ENCODE measurements at regions not wholly inside any gene's neighbourhood (a gene's known extent, or its start where the extent isn't known, plus 50 kb on each side); places are given as distances from the start of the nearest gene placed in this dataset.

- Histone ChIP-seq H3K4me3 (no peak overlapping the region), H3K9me3 (no peaks in the 10 kb centered on the region), H3K4me1 (replicated peaks) (no peaks in the 10 kb centered on the region), H3K27ac (no peak overlapping the region), H3K36me3 (no peaks in the 10 kb centered on the region), H3K27me3 (replicated peaks; ENCODE audit: insufficient read depth) (no peaks in the 10 kb centered on the region)
- intact Hi-C loops (cut with DNase I): no loop called here
- no peak for DNase-seq (ENCODE audit: low spot score)
- 66% methylated on average over 1 of the region's 1 CpG for WGBS
- TF ChIP-seq POLR2A (IDR thresholded peaks at IDR 0.05) (no peak), POLR2AphosphoS5 (IDR thresholded peaks at IDR 0.05) (no peak)
- TF ChIP-seq, protein P1, sequence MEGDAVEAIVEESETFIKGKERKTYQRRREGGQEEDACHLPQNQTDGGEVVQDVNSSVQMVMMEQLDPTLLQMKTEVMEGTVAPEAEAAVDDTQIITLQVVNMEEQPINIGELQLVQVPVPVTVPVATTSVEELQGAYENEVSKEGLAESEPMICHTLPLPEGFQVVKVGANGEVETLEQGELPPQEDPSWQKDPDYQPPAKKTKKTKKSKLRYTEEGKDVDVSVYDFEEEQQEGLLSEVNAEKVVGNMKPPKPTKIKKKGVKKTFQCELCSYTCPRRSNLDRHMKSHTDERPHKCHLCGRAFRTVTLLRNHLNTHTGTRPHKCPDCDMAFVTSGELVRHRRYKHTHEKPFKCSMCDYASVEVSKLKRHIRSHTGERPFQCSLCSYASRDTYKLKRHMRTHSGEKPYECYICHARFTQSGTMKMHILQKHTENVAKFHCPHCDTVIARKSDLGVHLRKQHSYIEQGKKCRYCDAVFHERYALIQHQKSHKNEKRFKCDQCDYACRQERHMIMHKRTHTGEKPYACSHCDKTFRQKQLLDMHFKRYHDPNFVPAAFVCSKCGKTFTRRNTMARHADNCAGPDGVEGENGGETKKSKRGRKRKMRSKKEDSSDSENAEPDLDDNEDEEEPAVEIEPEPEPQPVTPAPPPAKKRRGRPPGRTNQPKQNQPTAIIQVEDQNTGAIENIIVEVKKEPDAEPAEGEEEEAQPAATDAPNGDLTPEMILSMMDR (IDR thresholded peaks at IDR 0.05): no peak
These were observed 116.1 kb upstream of the FSTL4 start for GRCh38 chr5:133728475-133728874.

DNA sequence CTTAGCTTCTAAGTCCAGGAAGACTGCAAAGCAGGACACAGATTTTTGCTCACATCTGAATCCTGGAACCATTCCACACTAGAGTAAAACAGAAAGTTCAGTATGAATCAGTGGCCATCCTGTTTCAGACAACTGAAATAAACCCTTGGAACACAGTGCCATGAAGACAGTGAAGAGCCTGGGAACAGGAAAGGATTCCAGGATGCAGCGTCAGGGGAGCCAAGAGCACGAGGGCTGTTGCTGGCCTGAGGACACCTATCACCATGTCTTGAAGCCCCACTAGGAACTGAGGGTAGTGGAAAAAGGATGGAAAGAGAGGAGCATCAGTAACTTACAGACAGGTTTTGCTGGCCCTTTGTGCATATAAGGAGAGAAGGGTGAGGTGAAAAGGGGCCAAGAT is 115.3 kb upstream of the FSTL4 start:
- intact Hi-C loops (cut with DNase I): no loop called here

DNA sequence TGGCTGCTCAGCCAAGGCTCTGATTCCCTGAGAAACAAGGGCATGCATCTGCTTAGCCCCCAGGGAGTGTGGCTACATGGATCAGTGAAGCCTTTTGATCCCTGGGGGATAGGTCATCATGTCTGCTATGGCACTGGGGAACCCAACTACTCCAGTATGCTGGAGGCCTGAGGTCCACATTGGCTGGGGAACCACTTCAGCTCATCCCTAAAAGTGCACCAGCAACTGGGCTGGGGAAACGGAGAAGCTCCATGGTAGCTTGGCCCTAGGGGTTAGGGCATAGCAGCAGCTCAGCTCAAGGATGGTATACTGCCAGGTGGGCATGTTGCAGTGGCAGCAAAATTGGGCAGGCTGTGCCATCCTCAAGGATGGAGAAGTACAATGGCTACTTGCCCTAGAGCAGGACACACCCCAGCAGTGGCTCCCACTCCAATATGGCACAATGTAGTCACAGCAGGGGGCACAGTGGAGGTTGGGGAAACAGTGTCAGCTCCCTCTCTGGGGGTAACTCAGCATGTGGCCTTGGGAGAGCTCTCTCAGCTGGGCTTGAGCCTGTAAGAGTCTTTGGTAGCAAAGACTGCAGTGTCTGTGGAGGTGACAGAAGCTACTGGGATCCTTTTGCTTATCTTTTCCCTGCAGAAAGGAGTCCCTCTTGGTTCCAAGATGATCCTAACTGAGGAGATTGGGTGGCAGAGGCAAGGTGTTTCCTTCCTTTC is 111.5 kb upstream of the FSTL4 start:
- no peak for TF ChIP-seq POLR2AphosphoS5 (IDR thresholded peaks at IDR 0.05)
- no peak for TF ChIP-seq POLR2A (IDR thresholded peaks at IDR 0.05)
- TF ChIP-seq, protein P1 (IDR thresholded peaks at IDR 0.05): no peak
- WGBS: 53% methylated on average over 1 of the region's 1 CpG
- intact Hi-C loops (cut with DNase I): no loop called here

More for the DNA sequence above, 115.3 kb upstream of the FSTL4 start:
- Histone ChIP-seq H3K9me3 (no peaks in the 10 kb centered on the region), H3K4me1 (replicated peaks) (no peaks in the 10 kb centered on the region), H3K27me3 (replicated peaks; ENCODE audit: insufficient read depth) (no peaks in the 10 kb centered on the region), H3K36me3 (no peaks in the 10 kb centered on the region), H3K27ac (no peak overlapping the region), H3K4me3 (no peak overlapping the region)
- TF ChIP-seq POLR2AphosphoS5 (IDR thresholded peaks at IDR 0.05): peak; percentile 29
- no peak for TF ChIP-seq POLR2A (IDR thresholded peaks at IDR 0.05)
- DNase-seq (ENCODE audit: low spot score): no peak
- WGBS: 39% methylated on average over 2 of the region's 2 CpGs

DNA sequence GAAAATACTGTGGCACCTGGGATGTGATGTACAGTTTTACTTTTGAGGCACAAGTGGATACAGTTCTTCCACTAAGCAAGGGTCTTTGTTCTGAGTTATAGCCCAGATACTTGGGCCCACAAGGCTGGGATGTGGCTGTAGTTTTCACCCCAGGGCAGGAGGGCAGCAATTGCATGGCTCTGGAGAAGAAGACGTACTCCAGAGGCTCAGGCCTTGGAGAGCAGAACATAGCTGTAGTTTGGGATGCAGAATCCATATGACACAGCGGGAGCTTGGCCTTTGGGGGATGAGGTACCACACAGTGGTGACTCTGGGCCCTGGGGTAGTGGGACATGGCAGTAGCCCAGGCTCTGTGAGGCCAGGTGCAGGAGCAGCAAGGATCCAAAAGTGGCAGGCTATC is 110.8 kb upstream of the FSTL4 start:
- no peak for DNase-seq (ENCODE audit: low spot score)
- Histone ChIP-seq H3K36me3 (no peaks in the 10 kb centered on the region), H3K27me3 (replicated peaks; ENCODE audit: insufficient read depth) (no peaks in the 10 kb centered on the region), H3K4me3 (no peak overlapping the region), H3K27ac (no peak overlapping the region), H3K9me3 (no peaks in the 10 kb centered on the region), H3K4me1 (replicated peaks) (no peaks in the 10 kb centered on the region)
- WGBS: 93% methylated on average over 2 of the region's 2 CpGs
- intact Hi-C loops (cut with DNase I): no loop called here
- no peak for TF ChIP-seq POLR2AphosphoS5 (IDR thresholded peaks at IDR 0.05)
- TF ChIP-seq POLR2A (IDR thresholded peaks at IDR 0.05): no peak
- TF ChIP-seq, protein P1 (IDR thresholded peaks at IDR 0.05): no peak

More for the DNA sequence above, 111.5 kb upstream of the FSTL4 start:
- Histone ChIP-seq H3K9me3 (no peaks in the 10 kb centered on the region), H3K36me3 (no peaks in the 10 kb centered on the region), H3K4me3 (no peak overlapping the region), H3K4me1 (replicated peaks) (no peaks in the 10 kb centered on the region), H3K27me3 (replicated peaks; ENCODE audit: insufficient read depth) (no peaks in the 10 kb centered on the region), H3K27ac (no peak overlapping the region)
- no peak for DNase-seq (ENCODE audit: low spot score)

DNA sequence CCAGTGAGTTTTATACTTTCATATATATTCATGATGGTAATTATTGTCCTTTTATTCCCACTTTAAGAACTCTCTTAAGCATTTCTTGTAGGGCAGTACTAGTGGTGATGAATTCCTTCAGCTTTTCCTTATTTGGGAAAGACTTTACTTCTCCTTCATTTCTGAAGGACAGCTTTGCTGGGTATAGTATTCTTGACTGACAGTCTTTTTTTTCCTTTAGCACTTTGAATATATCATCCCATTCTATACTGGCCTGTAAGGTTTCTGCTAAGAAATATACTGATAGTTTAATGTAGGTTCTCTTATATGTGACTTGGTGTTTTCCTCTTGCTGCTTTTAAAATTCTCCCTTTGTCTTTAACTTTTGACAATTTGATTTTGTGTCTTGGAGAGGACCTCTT is 109.0 kb upstream of the FSTL4 start:
- no peak overlapping the region for H3K4me3 ChIP-seq
- H3K36me3 ChIP-seq: no peaks in the 10 kb centered on the region
- H3K27ac ChIP-seq: no peak overlapping the region
- no peaks in the 10 kb centered on the region for H3K4me1 ChIP-seq (replicated peaks)
- DNase-seq (ENCODE audit: low spot score): no peak
- TF ChIP-seq POLR2AphosphoS5 (IDR thresholded peaks at IDR 0.05) (no peak), POLR2A (IDR thresholded peaks at IDR 0.05) (no peak)
- TF ChIP-seq, protein P1 (IDR thresholded peaks at IDR 0.05): no peak
- intact Hi-C loops (cut with DNase I): no loop called here
- H3K27me3 ChIP-seq (replicated peaks; ENCODE audit: insufficient read depth): no peaks in the 10 kb centered on the region
- no peaks in the 10 kb centered on the region for H3K9me3 ChIP-seq

Data from prostate gland (tissue), 2 donors.